ENCODE measurements at regions not wholly inside any gene's neighbourhood (a gene's known extent, or its start where the extent isn't known, plus 50 kb on each side); places are given as distances from the start of the nearest gene placed in this dataset.
"Not testable (repeated sequence)": the region's sequence is repeated elsewhere in the genome, so short reads cannot be mapped to it uniquely, and the experiment has no call there.

GRCh38 chr2:142310530-142310929 lies 179.7 kb upstream of the LRP1B start:
- Mint-ChIP-seq H3K4me1 (ENCODE audit: low read depth in 2 of 2) (no peaks in the 10 kb centered on the region), H3K27ac (no peak overlapping the region), H3K27me3 (no peaks in the 10 kb centered on the region), H3K9me3 (peaks cover 14% of the 10 kb centered on the region), H3K4me3 (no peak overlapping the region), H3K36me3 (no peaks in the 10 kb centered on the region)
- ATAC-seq (no peak), DNase-seq (ENCODE audit: low spot score) (no peak)

- H3K4me1 Mint-ChIP-seq (ENCODE audit: low read depth in 2 of 2) = no peaks in the 10 kb centered on the region
- no peaks in the 10 kb centered on the region for H3K36me3 Mint-ChIP-seq
- no peaks in the 10 kb centered on the region for H3K27me3 Mint-ChIP-seq
- DNase-seq (ENCODE audit: low spot score) (no peak), ATAC-seq (no peak)
- H3K27ac Mint-ChIP-seq = no peak overlapping the region
- H3K4me3 Mint-ChIP-seq = no peak overlapping the region
- H3K9me3 Mint-ChIP-seq = peaks cover 14% of the 10 kb centered on the region
Observed at GRCh38 chr2:142308744-142309143, 177.9 kb upstream of the LRP1B start.

GRCh38 chr2:142307616-142308115 lies 176.8 kb upstream of the LRP1B start:
- peaks cover 18% of the 10 kb centered on the region for H3K9me3 Mint-ChIP-seq
- H3K4me1 Mint-ChIP-seq (ENCODE audit: low read depth in 2 of 2) = no peaks in the 10 kb centered on the region
- H3K4me3 Mint-ChIP-seq = no peak overlapping the region
- no peak for DNase-seq (ENCODE audit: low spot score)
- ATAC-seq = no peak
- H3K27me3 Mint-ChIP-seq = no peaks in the 10 kb centered on the region
- no peaks in the 10 kb centered on the region for H3K36me3 Mint-ChIP-seq
- H3K27ac Mint-ChIP-seq = no peak overlapping the region

GRCh38 chr2:142307086-142307485 lies 176.3 kb upstream of the LRP1B start:
- DNase-seq (ENCODE audit: low spot score) = no peak
- Mint-ChIP-seq H3K27me3 (no peaks in the 10 kb centered on the region), H3K27ac (no peak overlapping the region), H3K36me3 (no peaks in the 10 kb centered on the region), H3K4me1 (ENCODE audit: low read depth in 2 of 2) (no peaks in the 10 kb centered on the region), H3K4me3 (no peak overlapping the region), H3K9me3 (peaks cover 18% of the 10 kb centered on the region)
- no peak for ATAC-seq

- ATAC-seq (no peak), DNase-seq (ENCODE audit: low spot score) (no peak)
- no peaks in the 10 kb centered on the region for H3K27me3 Mint-ChIP-seq
- no peaks in the 10 kb centered on the region for H3K36me3 Mint-ChIP-seq
- H3K9me3 Mint-ChIP-seq = peaks cover 16% of the 10 kb centered on the region
- H3K27ac Mint-ChIP-seq = no peak overlapping the region
- H3K4me3 Mint-ChIP-seq = no peak overlapping the region
- H3K4me1 Mint-ChIP-seq (ENCODE audit: low read depth in 2 of 2) = no peaks in the 10 kb centered on the region
Observed at GRCh38 chr2:142306131-142306530, 175.3 kb upstream of the LRP1B start.

- no peak for ATAC-seq
- Mint-ChIP-seq H3K27me3 (no peaks in the 10 kb centered on the region), H3K9me3 (peaks cover 16% of the 10 kb centered on the region), H3K4me3 (no peak overlapping the region), H3K27ac (no peak overlapping the region), H3K4me1 (ENCODE audit: low read depth in 2 of 2) (no peaks in the 10 kb centered on the region), H3K36me3 (no peaks in the 10 kb centered on the region)
- no peak for DNase-seq (ENCODE audit: low spot score)
Observed at GRCh38 chr2:142300517-142300916, 169.7 kb upstream of the LRP1B start.

GRCh38 chr2:142299021-142299420 lies 168.2 kb upstream of the LRP1B start:
- DNase-seq (ENCODE audit: low spot score) = no peak
- H3K9me3 Mint-ChIP-seq = peaks cover 15% of the 10 kb centered on the region

GRCh38 chr2:142294225-142294624 lies 163.4 kb upstream of the LRP1B start:
- ATAC-seq = no peak
- peaks cover 4% of the 10 kb centered on the region for H3K36me3 Mint-ChIP-seq
- no peak overlapping the region for H3K4me3 Mint-ChIP-seq
- no peak overlapping the region for H3K27ac Mint-ChIP-seq
- no peaks in the 10 kb centered on the region for H3K27me3 Mint-ChIP-seq
- DNase-seq (ENCODE audit: low spot score) = no peak
- H3K4me1 Mint-ChIP-seq (ENCODE audit: low read depth in 2 of 2) = no peaks in the 10 kb centered on the region
- peaks cover 6% of the 10 kb centered on the region for H3K9me3 Mint-ChIP-seq

More at GRCh38 chr2:142299021-142299420, 168.2 kb upstream of the LRP1B start:
- no peak overlapping the region for H3K27ac Mint-ChIP-seq
- no peaks in the 10 kb centered on the region for H3K4me1 Mint-ChIP-seq (ENCODE audit: low read depth in 2 of 2)
- H3K4me3 Mint-ChIP-seq = no peak overlapping the region
- peaks cover 3% of the 10 kb centered on the region for H3K36me3 Mint-ChIP-seq
- no peak for ATAC-seq
- no peaks in the 10 kb centered on the region for H3K27me3 Mint-ChIP-seq

GRCh38 chr2:142291969-142292368 lies 161.2 kb upstream of the LRP1B start:
- Mint-ChIP-seq H3K36me3 (peaks cover 4% of the 10 kb centered on the region), H3K27me3 (no peaks in the 10 kb centered on the region), H3K4me1 (ENCODE audit: low read depth in 2 of 2) (no peaks in the 10 kb centered on the region), H3K9me3 (peaks cover 6% of the 10 kb centered on the region), H3K27ac (no peak overlapping the region), H3K4me3 (no peak overlapping the region)
- DNase-seq (ENCODE audit: low spot score) = no peak
- no peak for ATAC-seq

- Mint-ChIP-seq H3K36me3 (peaks cover 4% of the 10 kb centered on the region), H3K27ac (no peak overlapping the region), H3K4me1 (ENCODE audit: low read depth in 2 of 2) (no peaks in the 10 kb centered on the region), H3K4me3 (no peak overlapping the region), H3K27me3 (no peaks in the 10 kb centered on the region), H3K9me3 (peaks cover 6% of the 10 kb centered on the region)
- DNase-seq (ENCODE audit: low spot score) (no peak), ATAC-seq (no peak)
Observed at GRCh38 chr2:142290931-142291330, 160.1 kb upstream of the LRP1B start.

- no peak overlapping the region for H3K4me3 Mint-ChIP-seq
- H3K27me3 Mint-ChIP-seq = no peaks in the 10 kb centered on the region
- no peaks in the 10 kb centered on the region for H3K36me3 Mint-ChIP-seq
- ATAC-seq (no peak), DNase-seq (ENCODE audit: low spot score) (no peak)
- no peak overlapping the region for H3K27ac Mint-ChIP-seq
- no peaks in the 10 kb centered on the region for H3K9me3 Mint-ChIP-seq
- no peaks in the 10 kb centered on the region for H3K4me1 Mint-ChIP-seq (ENCODE audit: low read depth in 2 of 2)
Observed at GRCh38 chr2:142286618-142287017, 155.8 kb upstream of the LRP1B start.

GRCh38 chr2:142285480-142285879 lies 154.7 kb upstream of the LRP1B start:
- Mint-ChIP-seq H3K27me3 (no peaks in the 10 kb centered on the region), H3K27ac (no peak overlapping the region), H3K4me1 (ENCODE audit: low read depth in 2 of 2) (no peaks in the 10 kb centered on the region), H3K36me3 (no peaks in the 10 kb centered on the region), H3K9me3 (peaks cover under 1% of the 10 kb centered on the region), H3K4me3 (no peak overlapping the region)
- ATAC-seq (no peak), DNase-seq (ENCODE audit: low spot score) (no peak)

GRCh38 chr2:142284336-142284735 lies 153.5 kb upstream of the LRP1B start:
- H3K27ac Mint-ChIP-seq; H3K4me3 Mint-ChIP-seq; DNase-seq (ENCODE audit: low spot score); H3K4me1 Mint-ChIP-seq (ENCODE audit: low read depth in 2 of 2); H3K9me3 Mint-ChIP-seq; H3K27me3 Mint-ChIP-seq; ATAC-seq; H3K36me3 Mint-ChIP-seq: not testable (repeated sequence)

- no peaks in the 10 kb centered on the region for H3K36me3 Mint-ChIP-seq
- DNase-seq (ENCODE audit: low spot score) (no peak), ATAC-seq (no peak)
- H3K4me3 Mint-ChIP-seq = no peak overlapping the region
- H3K4me1 Mint-ChIP-seq (ENCODE audit: low read depth in 2 of 2) = no peaks in the 10 kb centered on the region
- no peaks in the 10 kb centered on the region for H3K27me3 Mint-ChIP-seq
- no peak overlapping the region for H3K27ac Mint-ChIP-seq
- peaks cover 13% of the 10 kb centered on the region for H3K9me3 Mint-ChIP-seq
Observed at GRCh38 chr2:142280831-142281230, 150.0 kb upstream of the LRP1B start.

GRCh38 chr2:142270990-142271389 lies 140.2 kb upstream of the LRP1B start:
- H3K9me3 Mint-ChIP-seq = peaks cover 5% of the 10 kb centered on the region
- H3K4me1 Mint-ChIP-seq (ENCODE audit: low read depth in 2 of 2) = no peaks in the 10 kb centered on the region
- H3K36me3 Mint-ChIP-seq = no peaks in the 10 kb centered on the region
- no peak overlapping the region for H3K27ac Mint-ChIP-seq
- DNase-seq (ENCODE audit: low spot score) (no peak), ATAC-seq (no peak)
- no peaks in the 10 kb centered on the region for H3K27me3 Mint-ChIP-seq
- no peak overlapping the region for H3K4me3 Mint-ChIP-seq
